GM19468 (cell line): ENCODE measurements at regions not wholly inside any gene's neighbourhood (a gene's known extent, or its start where the extent isn't known, plus 50 kb on each side); places are given as distances from the start of the nearest gene placed in this dataset.

Source experiments
- ATAC-seq: cut with Tn5 transposase; IDR thresholded peaks from one replicate; pipeline ENCODE4 v1.9.1; 2021; ENCODE audit warnings: mild to moderate bottlenecking, moderate library complexity, moderate number of reproducible peaks; ENCODE audit not compliant: unreplicated experiment; ENCODE audit errors: extremely low read depth

- ATAC-seq = no peak
Observed at GRCh38 chr1:5664081-5664768, 328.0 kb downstream of the NPHP4 start.

GRCh38 chr1:5662744-5663126 is 329.5 kb downstream of the NPHP4 start:
- ATAC-seq = no peak

- ATAC-seq = no peak
Observed at GRCh38 chr1:5662086-5662743, 330.0 kb downstream of the NPHP4 start.

- no peak for ATAC-seq
Observed at GRCh38 chr1:5661196-5662085, 330.8 kb downstream of the NPHP4 start.

- no peak for ATAC-seq
Observed at GRCh38 chr1:5660141-5660935, 331.9 kb downstream of the NPHP4 start.

GRCh38 chr1:5659606-5660005 is 332.6 kb downstream of the NPHP4 start:
- no peak for ATAC-seq

- ATAC-seq = no peak
Observed at GRCh38 chr1:5658340-5659316, 333.6 kb downstream of the NPHP4 start.

- no peak for ATAC-seq
Observed at GRCh38 chr1:5651964-5652821, 340.0 kb downstream of the NPHP4 start.

- ATAC-seq = no peak
Observed at GRCh38 chr1:5651473-5651872, 340.8 kb downstream of the NPHP4 start.

GRCh38 chr1:5651027-5651410 is 341.2 kb downstream of the NPHP4 start:
- no peak for ATAC-seq

GRCh38 chr1:5650283-5651026 is 341.8 kb downstream of the NPHP4 start:
- ATAC-seq = no peak

GRCh38 chr1:5649795-5650194 is 342.4 kb downstream of the NPHP4 start:
- ATAC-seq = no peak

GRCh38 chr1:5649166-5649551 is 343.1 kb downstream of the NPHP4 start:
- ATAC-seq = no peak

- no peak for ATAC-seq
Observed at GRCh38 chr1:5648410-5649165, 343.6 kb downstream of the NPHP4 start.

- ATAC-seq = no peak
Observed at GRCh38 chr1:5647234-5647633, 345.0 kb downstream of the NPHP4 start.

GRCh38 chr1:5646486-5647149 is 345.6 kb downstream of the NPHP4 start:
- no peak for ATAC-seq
